ENCODE measurements at regions not wholly inside any gene's neighbourhood (a gene's known extent, or its start where the extent isn't known, plus 50 kb on each side); places are given as distances from the start of the nearest gene placed in this dataset.

DNA sequence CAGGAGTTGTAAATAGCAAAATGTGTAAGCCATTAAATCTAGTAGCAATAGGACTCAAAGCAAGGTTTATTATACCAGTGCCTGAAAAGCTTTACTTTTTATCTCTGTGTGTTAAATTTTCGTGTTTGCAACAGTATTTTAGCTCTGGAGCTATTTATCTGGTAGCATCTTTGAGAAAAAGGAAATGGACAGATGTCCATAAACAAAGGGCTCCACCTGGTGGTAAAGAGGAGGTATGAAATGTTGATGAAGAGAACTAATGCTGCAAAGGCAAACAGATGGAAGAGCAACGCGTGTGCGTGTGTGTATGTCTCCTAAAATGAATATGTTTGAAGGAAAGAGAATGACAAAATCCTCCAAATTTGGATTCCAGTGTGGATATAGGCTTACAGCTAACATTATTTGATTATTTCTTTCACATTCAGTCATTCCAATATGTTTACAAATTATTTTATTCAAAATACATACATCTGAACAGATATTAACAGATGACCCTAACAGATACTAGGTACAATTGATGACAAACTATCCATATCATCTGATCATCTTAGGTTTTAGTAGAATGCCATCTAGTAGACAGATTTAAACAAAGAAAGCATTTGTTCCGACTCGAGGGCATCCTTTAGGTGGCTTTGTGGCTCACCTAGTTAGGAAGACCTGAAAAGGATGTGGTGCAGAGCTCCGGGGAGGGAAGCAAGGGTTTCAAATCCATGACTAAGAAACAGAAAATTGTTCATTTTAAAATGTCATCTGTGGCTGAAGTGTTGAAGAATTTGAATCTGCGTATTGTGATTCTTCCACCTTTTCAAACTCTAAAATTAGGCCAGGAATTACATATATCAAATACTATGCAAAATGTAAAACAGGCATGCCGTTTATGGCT is 383.3 kb downstream of the MTX2 start:
- no peak overlapping the region for H3K4me3 ChIP-seq (ENCODE audit: low read depth, low read length)
- DNase-seq (ENCODE audit: low read depth): peak; percentile 28

DNA sequence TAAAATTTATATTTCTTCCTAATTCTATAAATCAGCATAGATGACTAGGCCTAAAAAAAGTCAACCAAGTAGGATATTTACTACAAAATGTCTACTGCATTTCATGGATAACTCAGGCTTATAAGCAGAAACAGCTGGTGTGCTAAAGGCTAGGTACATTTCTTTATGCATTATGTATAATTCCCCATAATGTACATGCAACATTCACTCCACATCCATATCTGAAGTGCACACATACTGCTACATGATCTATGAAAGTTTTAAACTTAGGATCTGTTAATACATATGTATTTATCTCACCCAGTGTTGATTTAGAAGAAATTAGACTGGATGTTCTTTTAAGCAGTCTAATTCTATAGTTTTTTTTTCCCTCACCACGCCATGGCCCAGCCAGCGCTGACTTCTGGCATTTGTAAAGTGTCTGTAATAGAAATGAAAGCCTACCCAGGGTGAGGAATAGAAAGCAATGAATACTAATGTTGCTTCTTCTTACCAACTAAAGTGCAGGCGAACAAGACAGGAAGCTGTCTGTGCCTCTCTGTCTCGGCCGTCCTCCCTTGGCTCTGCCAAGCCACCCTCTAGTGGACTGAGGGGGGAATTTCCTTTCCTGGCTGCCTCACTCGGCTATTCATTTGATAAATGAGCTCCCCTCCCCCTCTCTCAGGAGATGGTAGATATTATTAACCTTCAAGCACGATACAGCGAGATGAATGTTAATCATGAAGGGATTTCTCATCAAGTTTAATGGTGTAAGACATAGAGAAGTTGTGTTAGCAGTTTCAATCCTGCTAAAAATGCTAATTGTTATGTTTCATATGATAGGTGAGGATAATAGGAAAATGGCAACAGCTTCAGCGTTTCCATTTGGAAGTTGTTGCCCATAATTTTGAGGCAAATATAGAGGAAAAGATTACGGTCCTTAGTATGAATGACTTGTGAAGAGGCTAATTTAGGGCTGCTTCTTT is 384.5 kb downstream of the MTX2 start:
- peak; percentile 27 for DNase-seq (ENCODE audit: low read depth)
- no peak overlapping the region for H3K4me3 ChIP-seq (ENCODE audit: low read depth, low read length)

DNA sequence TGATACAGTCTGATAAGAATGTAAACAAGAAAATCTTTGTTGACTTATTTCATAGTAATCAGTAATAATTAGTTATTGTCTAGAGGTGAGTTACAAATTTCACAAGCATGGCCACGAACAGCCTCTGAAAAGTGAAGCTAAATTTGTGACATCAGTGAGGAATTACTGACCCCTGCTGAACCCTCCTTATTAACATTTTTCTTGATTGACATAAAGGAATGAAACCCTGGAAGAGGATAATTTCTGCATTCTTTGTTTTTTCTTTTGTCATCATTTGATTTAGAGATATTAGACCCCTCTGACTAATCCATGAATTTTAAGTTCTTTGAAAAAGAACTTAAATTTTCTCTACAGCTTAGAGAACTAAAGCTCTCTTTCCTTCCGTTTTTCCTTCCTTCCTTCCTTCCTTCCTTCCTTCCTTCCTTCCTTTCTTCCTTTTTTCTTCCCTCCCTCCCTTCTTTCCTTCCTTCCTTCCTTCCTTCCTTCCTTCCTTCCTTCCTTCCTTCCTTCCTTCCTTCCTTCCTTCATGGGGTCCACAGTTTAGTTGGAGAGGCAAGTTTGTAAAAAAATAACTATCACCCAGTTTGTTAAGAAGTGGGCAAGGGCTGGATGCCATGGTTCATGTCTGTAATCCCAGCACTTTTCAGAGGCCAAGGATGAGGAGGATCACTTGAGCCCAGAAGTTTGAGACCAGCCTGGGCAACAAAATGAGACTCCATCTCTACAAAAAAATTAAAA is 387.0 kb downstream of the MTX2 start:
- no peak for DNase-seq (ENCODE audit: low read depth)
- no peak overlapping the region for H3K4me3 ChIP-seq (ENCODE audit: low read depth, low read length)

DNA sequence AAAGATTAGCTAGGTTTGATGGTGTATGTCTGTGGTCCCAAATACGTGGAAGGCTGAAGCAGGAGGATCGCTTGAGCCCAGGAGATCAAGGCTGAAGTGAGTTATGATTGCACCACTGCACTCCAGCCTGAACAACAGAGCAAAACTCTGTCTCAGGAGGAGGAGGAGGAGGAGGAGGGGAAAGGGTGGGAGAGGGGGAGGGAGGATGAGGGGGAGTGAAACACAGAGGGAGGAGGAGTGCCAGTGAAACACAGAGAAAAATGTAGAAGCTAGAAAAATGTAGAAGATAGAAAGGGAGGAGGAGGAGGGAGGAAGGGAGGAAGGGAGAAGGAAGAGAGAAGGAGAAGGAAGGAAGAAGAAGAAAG is 387.5 kb downstream of the MTX2 start:
- H3K4me3 ChIP-seq (ENCODE audit: low read depth, low read length): no peak overlapping the region
- no peak for DNase-seq (ENCODE audit: low read depth)

DNA sequence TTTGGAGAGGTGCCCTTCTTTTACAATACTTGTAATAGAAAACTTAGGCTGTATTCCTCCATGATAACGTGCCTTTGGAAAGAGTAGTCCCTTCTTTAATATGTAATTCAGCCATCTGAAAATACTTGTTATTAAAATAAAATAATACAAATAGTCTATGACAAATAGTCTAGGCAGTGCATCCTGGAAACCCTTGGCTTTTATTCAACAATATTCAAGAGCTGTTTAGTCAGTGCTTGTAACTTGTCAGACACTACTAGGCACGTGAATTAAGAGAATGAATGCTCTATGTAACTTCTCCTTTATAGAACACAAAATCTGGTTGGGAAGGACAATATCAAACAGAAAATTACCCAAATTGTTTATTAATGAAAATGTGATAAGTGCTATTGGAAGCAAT is 388.2 kb downstream of the MTX2 start:
- no peak for DNase-seq (ENCODE audit: low read depth)
- H3K4me3 ChIP-seq (ENCODE audit: low read depth, low read length): no peak overlapping the region

DNA sequence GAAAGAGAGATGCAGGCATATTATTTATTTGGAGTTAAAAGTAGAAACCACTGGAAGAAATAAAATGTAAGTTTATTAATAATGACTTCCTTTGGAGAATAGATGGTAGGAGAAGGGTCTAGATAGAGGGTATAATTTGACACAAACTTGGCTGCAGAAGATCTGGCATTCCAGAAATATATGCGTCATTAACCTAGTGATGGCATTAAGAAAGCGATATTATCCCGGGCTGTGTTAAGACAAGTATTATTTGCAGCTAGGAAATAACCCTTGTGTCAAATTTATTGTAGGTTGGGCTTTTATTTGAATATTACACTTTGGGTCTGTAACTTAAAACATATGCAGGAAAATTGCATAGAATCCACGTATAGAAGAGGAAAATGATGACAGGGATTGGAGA is 389.5 kb downstream of the MTX2 start:
- H3K4me3 ChIP-seq (ENCODE audit: low read depth, low read length): no peak overlapping the region
- no peak for DNase-seq (ENCODE audit: low read depth)

DNA sequence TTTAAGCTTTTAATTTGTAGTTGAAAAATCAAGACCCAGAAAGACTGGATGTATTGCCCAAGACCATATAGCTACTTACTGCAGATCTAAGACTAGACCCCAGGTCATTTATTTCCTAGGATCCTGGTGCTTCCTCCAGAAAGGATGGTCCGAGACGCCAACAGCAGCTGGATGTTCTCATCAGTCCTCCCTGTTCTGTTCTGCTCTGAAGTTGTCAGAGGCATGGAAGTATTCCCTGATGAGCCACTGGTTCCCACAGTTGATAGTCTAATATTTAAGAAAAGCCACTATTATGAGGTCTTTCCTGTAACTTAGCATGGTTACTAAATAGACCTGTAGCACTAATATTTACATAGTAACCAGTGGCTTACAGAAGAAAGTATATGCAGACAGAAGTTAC is 393.5 kb downstream of the MTX2 start:
- no peak for DNase-seq (ENCODE audit: low read depth)
- no peak overlapping the region for H3K4me3 ChIP-seq (ENCODE audit: low read depth, low read length)

DNA sequence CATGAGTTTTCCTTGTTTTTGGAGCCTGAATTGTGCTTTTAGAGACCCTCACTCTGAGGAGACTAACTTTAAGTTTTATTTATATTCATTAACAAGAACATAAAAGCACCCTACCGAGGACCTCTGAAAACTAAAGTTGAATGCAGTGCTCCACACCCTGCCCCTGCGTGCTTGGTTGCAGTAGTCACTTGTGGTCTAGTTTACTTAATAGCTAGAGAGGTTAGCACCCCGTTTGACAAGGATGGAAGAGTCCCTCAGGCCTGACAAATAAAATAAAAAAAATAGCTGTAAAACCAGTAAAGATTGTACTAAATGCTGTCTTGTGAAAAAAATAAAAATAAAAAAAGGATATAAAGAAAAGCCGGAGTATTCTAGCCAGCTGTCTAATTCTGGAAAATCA is 395.2 kb downstream of the MTX2 start:
- DNase-seq (ENCODE audit: low read depth): no peak
- no peak overlapping the region for H3K4me3 ChIP-seq (ENCODE audit: low read depth, low read length)

DNA sequence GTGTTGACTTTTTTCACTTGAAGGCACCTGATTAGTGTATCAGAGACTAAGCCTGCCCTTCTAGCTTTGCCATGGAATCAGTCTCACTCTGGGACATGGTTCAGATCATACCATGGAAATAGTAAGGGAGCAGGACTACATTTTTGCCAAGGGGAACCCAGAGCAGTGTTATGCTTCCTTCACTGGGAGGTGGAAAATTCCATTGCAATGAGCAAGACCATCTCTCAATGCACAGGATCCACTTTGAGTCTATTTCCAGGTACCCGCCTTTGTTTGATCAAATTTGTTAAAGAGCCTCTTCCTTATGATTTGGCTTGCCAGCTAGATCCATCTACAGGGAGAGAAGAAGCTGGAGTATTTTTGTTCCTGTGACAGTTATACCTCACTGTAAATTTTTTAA is 395.8 kb downstream of the MTX2 start:
- DNase-seq (ENCODE audit: low read depth): no peak
- no peak overlapping the region for H3K4me3 ChIP-seq (ENCODE audit: low read depth, low read length)

DNA sequence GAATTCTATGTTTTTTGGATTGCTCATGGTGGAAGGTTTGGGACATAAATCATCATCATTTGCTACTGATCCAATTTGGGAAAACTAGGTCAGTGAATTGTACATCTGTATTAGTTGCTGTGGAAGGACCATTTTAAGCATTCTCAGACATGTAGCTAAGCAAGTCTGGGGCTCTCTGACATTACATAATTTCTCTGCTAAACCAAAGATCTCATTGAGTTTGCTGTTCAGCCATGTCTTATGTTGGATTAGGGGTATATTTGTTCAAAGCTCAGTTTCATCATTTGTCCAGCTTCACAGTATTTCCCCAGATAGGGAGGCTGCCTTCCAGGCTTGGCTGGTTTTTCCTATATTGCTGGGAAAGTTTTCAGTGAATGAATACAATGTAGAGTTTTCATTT is 399.7 kb downstream of the MTX2 start:
- no peak for DNase-seq (ENCODE audit: low read depth)
- no peak overlapping the region for H3K4me3 ChIP-seq (ENCODE audit: low read depth, low read length)

DNA sequence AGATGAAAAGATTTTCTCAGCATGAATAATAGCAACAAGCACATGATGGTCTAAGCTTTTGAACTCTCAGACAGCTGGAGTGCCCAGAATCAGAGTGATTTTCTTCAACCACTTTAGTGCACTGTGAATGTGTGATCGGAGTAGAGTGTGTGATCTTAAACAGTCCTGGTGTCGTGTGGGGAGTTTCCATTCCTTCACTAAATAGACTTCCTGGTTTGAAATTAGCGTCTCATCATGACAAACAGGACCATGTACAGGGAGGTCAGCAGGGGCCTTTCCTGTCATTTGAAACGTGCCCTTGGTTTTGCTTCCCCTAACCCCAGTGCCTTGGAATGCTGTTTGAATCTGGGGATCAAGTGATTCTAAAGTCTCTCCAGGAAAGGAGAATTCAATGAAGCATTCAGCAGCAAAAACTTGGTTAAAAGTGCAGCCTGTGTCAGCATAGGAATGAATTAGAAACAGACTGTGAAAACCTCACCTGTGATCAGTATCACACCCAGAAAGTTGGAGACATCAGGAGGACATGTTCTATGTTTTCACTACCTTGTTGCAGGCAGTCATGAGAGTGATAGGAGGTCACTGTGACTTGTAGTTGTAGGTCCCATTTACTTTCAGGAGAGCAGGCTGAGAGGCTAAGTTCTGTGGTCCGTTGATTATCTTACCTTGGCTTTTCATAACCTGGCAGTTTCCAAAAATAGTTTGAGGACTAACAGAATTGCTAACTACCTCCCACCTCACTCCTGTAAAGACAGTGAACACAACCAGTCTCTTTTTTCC is 400.3 kb downstream of the MTX2 start:
- no peak for DNase-seq (ENCODE audit: low read depth)
- no peak overlapping the region for H3K4me3 ChIP-seq (ENCODE audit: low read depth, low read length)

DNA sequence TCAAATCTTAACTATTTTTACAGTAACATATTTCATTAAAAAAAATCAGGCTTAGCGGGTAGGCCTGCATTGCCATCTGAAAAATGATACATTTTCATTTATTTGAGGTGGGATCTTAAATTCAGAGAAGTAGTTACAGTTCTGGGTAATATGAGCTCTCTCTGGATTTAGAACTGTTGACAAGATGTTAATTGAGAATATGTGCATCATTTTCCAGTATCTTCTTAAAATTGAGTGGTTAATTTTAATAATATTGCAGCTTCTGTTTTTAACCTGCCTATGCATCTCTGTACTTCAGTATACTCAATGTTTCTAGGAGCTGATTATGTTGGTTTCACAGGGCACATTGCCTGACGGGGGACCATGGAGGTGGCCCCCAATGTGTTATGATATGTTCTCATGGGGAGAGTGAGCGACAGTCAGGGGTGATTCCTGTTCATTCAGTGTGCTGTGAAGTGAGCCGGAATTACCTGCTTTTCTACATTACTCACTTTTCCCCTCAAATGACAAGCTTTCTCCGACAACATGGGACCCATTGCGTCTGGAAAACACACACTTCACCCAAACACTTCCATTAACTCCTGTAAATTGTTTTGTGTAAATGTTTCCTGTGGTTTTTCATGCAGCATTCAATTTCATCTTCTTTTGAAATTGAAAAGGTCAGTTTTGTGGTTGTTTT is 406.2 kb downstream of the MTX2 start:
- DNase-seq (ENCODE audit: low read depth): no peak
- H3K4me3 ChIP-seq (ENCODE audit: low read depth, low read length): no peak overlapping the region

DNA sequence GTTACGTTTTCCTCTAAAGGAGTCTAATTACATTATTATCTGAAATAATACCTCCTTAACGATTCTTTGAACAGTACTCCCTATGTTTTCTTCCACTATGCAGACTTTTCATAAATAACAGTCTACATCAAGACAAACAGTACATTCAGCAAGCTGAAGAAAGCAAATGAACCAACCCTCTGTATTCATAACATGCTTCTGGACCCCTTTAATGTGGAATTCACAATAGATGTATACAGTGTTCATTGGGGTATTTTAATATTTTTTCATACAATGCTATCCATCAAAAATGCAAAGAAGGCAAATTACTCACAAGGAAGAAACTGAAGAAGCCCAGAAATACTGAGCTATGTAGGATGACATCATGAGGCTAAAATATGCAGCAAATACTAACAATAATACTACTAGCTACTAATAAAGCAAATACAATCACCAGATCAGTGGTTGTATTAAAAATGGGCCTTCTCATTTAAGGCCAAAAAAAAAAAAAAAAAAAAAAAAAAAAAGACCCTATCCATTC is 408.6 kb downstream of the MTX2 start:
- no peak overlapping the region for H3K4me3 ChIP-seq (ENCODE audit: low read depth, low read length)
- no peak for DNase-seq (ENCODE audit: low read depth)

DNA sequence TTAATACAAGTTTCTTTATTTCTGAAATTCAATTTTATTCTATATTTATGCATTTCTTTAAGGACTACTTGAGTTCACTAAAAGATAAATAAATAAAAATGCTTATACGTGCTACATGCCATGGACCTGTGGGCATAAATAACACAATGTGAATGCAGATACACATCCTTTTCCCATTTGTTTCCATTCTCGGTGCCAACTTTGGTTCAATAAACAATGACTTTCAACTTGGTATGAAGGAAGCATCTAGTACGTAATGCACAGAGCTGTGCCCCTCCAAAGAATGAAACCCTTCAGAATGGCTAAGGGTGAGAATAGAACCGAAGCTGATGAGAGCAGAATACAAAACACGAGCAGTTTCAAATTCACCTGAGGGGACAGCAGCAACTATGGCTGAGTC is 409.3 kb downstream of the MTX2 start:
- no peak overlapping the region for H3K4me3 ChIP-seq (ENCODE audit: low read depth, low read length)
- no peak for DNase-seq (ENCODE audit: low read depth)

DNA sequence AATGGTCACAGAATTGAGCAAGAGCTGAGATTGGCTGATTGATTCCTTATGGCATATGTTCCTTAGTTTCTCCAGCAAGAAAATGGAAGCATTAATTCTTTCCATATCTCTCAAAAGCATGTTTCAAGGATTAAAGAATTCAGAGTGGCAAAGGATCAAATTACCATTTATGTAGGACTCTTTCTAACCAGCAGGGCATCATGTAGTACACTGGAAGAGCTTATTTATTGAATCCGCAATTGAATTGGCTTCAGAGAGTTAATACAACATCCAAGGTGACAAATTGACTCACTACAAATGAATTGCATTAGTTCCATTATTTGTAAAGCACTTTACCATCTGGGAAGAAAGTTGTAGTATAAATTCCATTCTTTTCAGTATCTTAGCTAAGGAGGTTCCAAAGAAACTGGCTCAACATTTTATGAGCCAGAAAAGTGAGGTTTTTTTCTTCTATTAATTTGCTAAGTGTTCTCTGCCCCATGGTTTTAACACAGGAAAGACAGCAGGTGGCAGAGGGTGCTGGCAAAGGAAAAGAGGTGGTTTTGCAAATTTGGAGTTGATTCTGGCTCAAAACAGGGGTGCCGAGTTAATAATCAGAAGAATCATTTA is 409.9 kb downstream of the MTX2 start:
- H3K4me3 ChIP-seq (ENCODE audit: low read depth, low read length): no peak overlapping the region
- no peak for DNase-seq (ENCODE audit: low read depth)

DNA sequence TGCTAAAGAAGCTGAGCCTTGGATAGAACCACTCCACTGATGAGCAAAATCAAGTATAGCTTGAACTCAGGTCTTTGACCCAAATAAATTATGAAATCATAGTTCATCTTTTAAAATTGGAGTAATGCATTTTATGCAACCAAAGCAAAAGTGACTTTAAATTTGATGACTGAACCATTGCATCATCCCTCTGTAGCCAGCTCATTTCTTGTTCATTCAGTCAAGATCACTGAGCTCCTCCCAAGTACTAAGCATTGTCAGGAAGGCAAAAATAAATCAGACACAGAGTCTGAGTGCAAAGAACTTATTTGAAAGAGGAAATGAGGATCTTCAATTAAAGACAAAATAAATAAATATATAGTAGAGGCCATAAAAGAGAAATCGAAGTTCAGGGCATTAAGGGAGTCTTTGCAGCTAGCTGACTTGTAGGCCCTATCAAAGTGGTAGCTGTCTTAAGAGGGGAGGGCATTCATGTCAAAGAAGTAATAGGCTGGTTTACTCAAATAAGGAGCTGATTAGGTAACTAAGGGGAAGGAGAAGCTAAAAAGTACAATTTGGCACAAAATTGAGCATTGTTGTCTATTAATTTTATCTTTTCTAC is 411.8 kb downstream of the MTX2 start:
- peak; percentile 30 for DNase-seq (ENCODE audit: low read depth)
- H3K4me3 ChIP-seq (ENCODE audit: low read depth, low read length): no peak overlapping the region

DNA sequence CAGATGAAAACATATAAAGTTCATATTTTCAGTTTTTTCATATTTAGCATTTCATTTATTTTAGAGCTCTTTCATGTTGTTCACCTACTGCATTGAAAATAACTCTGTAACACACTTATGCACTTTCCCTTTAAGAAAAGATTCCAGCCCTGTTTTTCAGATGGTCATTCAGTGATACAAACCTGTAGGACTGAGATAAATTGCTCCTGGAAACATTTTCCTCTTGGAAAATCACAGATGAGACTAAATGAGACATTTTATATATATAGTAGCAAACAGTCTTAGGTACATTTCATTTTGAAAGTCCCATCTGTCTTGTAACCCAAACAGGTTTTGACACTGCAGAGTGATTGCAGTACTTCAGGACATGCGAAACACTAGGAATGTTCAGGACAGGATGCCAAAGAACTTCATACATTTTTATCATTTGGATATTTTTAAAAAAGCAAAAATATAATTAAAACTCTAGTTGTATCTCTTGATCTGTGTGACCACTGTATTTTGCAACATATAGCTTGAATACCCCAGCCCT is 412.4 kb downstream of the MTX2 start:
- DNase-seq (ENCODE audit: low read depth): no peak
- no peak overlapping the region for H3K4me3 ChIP-seq (ENCODE audit: low read depth, low read length)
